PFSK-1 (cell line): ENCODE measurements at regions not wholly inside any gene's neighbourhood (a gene's known extent, or its start where the extent isn't known, plus 50 kb on each side); places are given as distances from the start of the nearest gene placed in this dataset.

Experiments used
- POLR2AphosphoS5 ChIP-seq: IDR thresholded peaks from 2 replicates; pipeline ENCODE4 v1.6.1; 2012; ENCODE audit warnings: low read depth, mild to moderate bottlenecking, control low read depth, low read length, moderate library complexity
- TAF1 ChIP-seq: IDR thresholded peaks from 2 replicates; pipeline ENCODE4 v1.6.1; 2012; ENCODE audit warnings: low read length, control low read depth, borderline replicate concordance; ENCODE audit not compliant: insufficient read depth

GRCh38 chr10:90075995-90076394 lies 374.6 kb downstream of the KIF20B start:
- TF ChIP-seq TAF1 (no peak), POLR2AphosphoS5 (no peak)
